ENCODE measurements at regions not wholly inside any gene's neighbourhood (a gene's known extent, or its start where the extent isn't known, plus 50 kb on each side); places are given as distances from the start of the nearest gene placed in this dataset.

GRCh38 chr10:83880252-83880791 is 259.0 kb upstream of the GHITM start:
- H3K36me3 ChIP-seq = no peaks in the 10 kb centered on the region
- H3K9me3 ChIP-seq = no peaks in the 10 kb centered on the region
- no peak for TF ChIP-seq CTCF (IDR thresholded peaks at IDR 0.05)
- H3K4me1 ChIP-seq = no peaks in the 10 kb centered on the region
- no peaks in the 10 kb centered on the region for H3K27me3 ChIP-seq
- peak; percentile 63 for DNase-seq (ENCODE audit: low spot score)
- H3K27ac ChIP-seq = no peak overlapping the region
- H3K4me3 ChIP-seq = no peak overlapping the region

- no peaks in the 10 kb centered on the region for H3K4me1 ChIP-seq
- H3K36me3 ChIP-seq = no peaks in the 10 kb centered on the region
- no peak for DNase-seq (ENCODE audit: low spot score)
- no peak for TF ChIP-seq CTCF (IDR thresholded peaks at IDR 0.05)
- H3K9me3 ChIP-seq = no peaks in the 10 kb centered on the region
- H3K27me3 ChIP-seq = no peaks in the 10 kb centered on the region
- no peak overlapping the region for H3K27ac ChIP-seq
- H3K4me3 ChIP-seq = no peak overlapping the region
Measured at GRCh38 chr10:83881661-83882060, 257.6 kb upstream of the GHITM start.

GRCh38 chr10:83886871-83887270 is 252.4 kb upstream of the GHITM start:
- no peak for TF ChIP-seq CTCF (IDR thresholded peaks at IDR 0.05)
- Histone ChIP-seq H3K36me3 (no peaks in the 10 kb centered on the region), H3K4me1 (no peaks in the 10 kb centered on the region), H3K27ac (no peak overlapping the region), H3K4me3 (no peak overlapping the region), H3K27me3 (no peaks in the 10 kb centered on the region), H3K9me3 (no peaks in the 10 kb centered on the region)
- DNase-seq (ENCODE audit: low spot score) = no peak

GRCh38 chr10:83892737-83893136 is 246.6 kb upstream of the GHITM start:
- H3K27me3 ChIP-seq = no peaks in the 10 kb centered on the region
- H3K27ac ChIP-seq = no peak overlapping the region
- no peak overlapping the region for H3K4me3 ChIP-seq
- no peak for TF ChIP-seq CTCF (IDR thresholded peaks at IDR 0.05)
- H3K4me1 ChIP-seq = no peaks in the 10 kb centered on the region
- no peaks in the 10 kb centered on the region for H3K9me3 ChIP-seq
- no peaks in the 10 kb centered on the region for H3K36me3 ChIP-seq
- DNase-seq (ENCODE audit: low spot score) = no peak

- TF ChIP-seq CTCF (IDR thresholded peaks at IDR 0.05) = no peak
- no peaks in the 10 kb centered on the region for H3K9me3 ChIP-seq
Measured at GRCh38 chr10:83896219-83896618, 243.1 kb upstream of the GHITM start.

GRCh38 chr10:83897626-83898025 is 241.7 kb upstream of the GHITM start:
- Histone ChIP-seq H3K27me3 (no peaks in the 10 kb centered on the region), H3K27ac (no peak overlapping the region), H3K4me3 (no peak overlapping the region), H3K4me1 (no peaks in the 10 kb centered on the region), H3K36me3 (no peaks in the 10 kb centered on the region), H3K9me3 (no peaks in the 10 kb centered on the region)
- TF ChIP-seq CTCF (IDR thresholded peaks at IDR 0.05) = no peak
- DNase-seq (ENCODE audit: low spot score) = no peak

More at GRCh38 chr10:83896219-83896618, 243.1 kb upstream of the GHITM start:
- H3K4me1 ChIP-seq = no peaks in the 10 kb centered on the region
- H3K36me3 ChIP-seq = no peaks in the 10 kb centered on the region
- no peaks in the 10 kb centered on the region for H3K27me3 ChIP-seq
- H3K27ac ChIP-seq = no peak overlapping the region
- DNase-seq (ENCODE audit: low spot score) = no peak
- H3K4me3 ChIP-seq = no peak overlapping the region
